ENCODE measurements at regions not wholly inside any gene's neighbourhood (a gene's known extent, or its start where the extent isn't known, plus 50 kb on each side); places are given as distances from the start of the nearest gene placed in this dataset.

- peak; percentile 36 for DNase-seq
Measured at GRCh38 chr18:57915865-57916582, 112.9 kb upstream of the ATP8B1 start.

GRCh38 chr18:57915248-57915647, 112.1 kb upstream of the ATP8B1 start:
- DNase-seq: peak; percentile 52

GRCh38 chr18:57913686-57914085, 110.6 kb upstream of the ATP8B1 start:
- no peak for DNase-seq

GRCh38 chr18:57910817-57911216, 107.7 kb upstream of the ATP8B1 start:
- no peak for DNase-seq

- DNase-seq: no peak
Measured at GRCh38 chr18:57910134-57910533, 107.0 kb upstream of the ATP8B1 start.

GRCh38 chr18:57909620-57910019, 106.5 kb upstream of the ATP8B1 start:
- no peak for DNase-seq

GRCh38 chr18:57908092-57908491, 105.0 kb upstream of the ATP8B1 start:
- DNase-seq: no peak

GRCh38 chr18:57907550-57907949, 104.4 kb upstream of the ATP8B1 start:
- DNase-seq: no peak

- DNase-seq: no peak
Measured at GRCh38 chr18:57906852-57907251, 103.7 kb upstream of the ATP8B1 start.

- DNase-seq: no peak
Measured at GRCh38 chr18:57904535-57904934, 101.4 kb upstream of the ATP8B1 start.

GRCh38 chr18:57902721-57903120, 99.6 kb upstream of the ATP8B1 start:
- DNase-seq: no peak

GRCh38 chr18:57901825-57902589, 98.9 kb upstream of the ATP8B1 start:
- no peak for DNase-seq

GRCh38 chr18:57900906-57901435, 97.9 kb upstream of the ATP8B1 start:
- no peak for DNase-seq

GRCh38 chr18:57898506-57899124, 95.5 kb upstream of the ATP8B1 start:
- no peak for DNase-seq

GRCh38 chr18:57895182-57895581, 92.1 kb upstream of the ATP8B1 start:
- DNase-seq: no peak

- DNase-seq: no peak
Measured at GRCh38 chr18:57891707-57892391, 88.7 kb upstream of the ATP8B1 start.

- DNase-seq: no peak
Measured at GRCh38 chr18:57890266-57890665, 87.2 kb upstream of the ATP8B1 start.

- DNase-seq: no peak
Measured at GRCh38 chr18:57889841-57890240, 86.7 kb upstream of the ATP8B1 start.

- no peak for DNase-seq
Measured at GRCh38 chr18:57887543-57888383, 84.6 kb upstream of the ATP8B1 start.

GRCh38 chr18:57885931-57886330, 82.8 kb upstream of the ATP8B1 start:
- DNase-seq: no peak

- DNase-seq: no peak
Measured at GRCh38 chr18:57882465-57882864, 79.3 kb upstream of the ATP8B1 start.

GRCh38 chr18:57881818-57882413, 78.8 kb upstream of the ATP8B1 start:
- peak; percentile 60 for DNase-seq

Measured in DMS153 (cell line).